Sigmoid colon (tissue), 4 donors: ENCODE measurements at regions not wholly inside any gene's neighbourhood (a gene's known extent, or its start where the extent isn't known, plus 50 kb on each side); places are given as distances from the start of the nearest gene placed in this dataset.

ENCODE experiments used
- CTCF ChIP-seq, 4 experiments: fragments of 450-650 bp in 3 of 4; fragments of 200-600 bp in 1 of 4; IDR thresholded peaks; one replicate each; pipeline ENCODE4 v1.5.1; 2016 to 2019; ENCODE audit warnings: antibody characterized with exemption in 4 of 4, mild to moderate bottlenecking in 3 of 4, moderate library complexity in 2 of 4
- EP300 ChIP-seq, 4 donors: sonication (generic); formaldehyde crosslinking; IDR thresholded peaks; one replicate each; pipeline ENCODE4 v1.6.1; 2017; ENCODE audit warnings: antibody characterized with exemption in 4 of 4
- POLR2A ChIP-seq, 2 donors: fragments of 450-650 bp; IDR thresholded peaks; one replicate each; pipeline ENCODE4 v1.6.1; 2016; ENCODE audit warnings: antibody characterized with exemption in 2 of 2, mild to moderate bottlenecking in 2 of 2, moderate library complexity in 2 of 2

- TF ChIP-seq CTCF (IDR thresholded peaks at IDR 0.05) (no peak), POLR2A (IDR thresholded peaks at IDR 0.05) (no peak), EP300 (IDR thresholded peaks at IDR 0.05) (no peak)
Observed at GRCh38 chr3:106687905-106688304, 689.3 kb upstream of the CCDC54 start.
